ENCODE measurements at regions not wholly inside any gene's neighbourhood (a gene's known extent, or its start where the extent isn't known, plus 50 kb on each side); places are given as distances from the start of the nearest gene placed in this dataset.

DNA sequence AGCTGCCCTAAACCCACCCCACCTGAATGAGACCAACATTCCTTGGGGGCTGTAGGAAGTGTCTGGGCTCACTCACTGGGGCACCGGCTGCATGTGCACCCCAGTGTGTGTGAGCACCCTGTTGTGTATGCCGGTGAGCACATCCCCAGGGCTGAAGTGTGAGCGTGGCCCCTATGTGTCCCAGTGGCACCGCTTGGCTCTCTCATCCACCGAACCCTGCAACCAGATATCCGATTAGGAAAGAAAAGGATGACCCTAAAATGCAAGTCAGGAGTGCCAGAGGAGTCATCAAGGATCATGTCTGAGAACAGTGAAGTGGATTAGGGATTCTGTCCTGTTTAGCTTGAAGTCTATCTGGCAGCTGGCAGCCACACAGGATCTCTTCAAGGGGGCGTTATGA lies 84.0 kb upstream of the ALDH1L1 start:
- Histone ChIP-seq H3K27me3 (no peaks in the 10 kb centered on the region), H3K27ac (peak overlapping the region in 3 of 4 donors; percentile 93 to 96 (median 96)), H3K36me3 (no peaks in the 10 kb centered on the region), H3K9me3 (no peaks in the 10 kb centered on the region), H3K4me3 (no peak overlapping the region), H3K4me1 (peaks cover 0 to 72% (median 24%) of the 10 kb centered on the region in 3 donors)
- WGBS, 2 donors (ENCODE audit: low coverage in 1 of 2): 40 to 80% methylated on average over 1 of the region's 7 CpGs
- TF ChIP-seq POLR2AphosphoS5 (IDR thresholded peaks at IDR 0.05) (no peak), POLR2A (IDR thresholded peaks at IDR 0.05) (no peak), EP300 (IDR thresholded peaks at IDR 0.05) (no peak)
- TF ChIP-seq, protein P1, sequence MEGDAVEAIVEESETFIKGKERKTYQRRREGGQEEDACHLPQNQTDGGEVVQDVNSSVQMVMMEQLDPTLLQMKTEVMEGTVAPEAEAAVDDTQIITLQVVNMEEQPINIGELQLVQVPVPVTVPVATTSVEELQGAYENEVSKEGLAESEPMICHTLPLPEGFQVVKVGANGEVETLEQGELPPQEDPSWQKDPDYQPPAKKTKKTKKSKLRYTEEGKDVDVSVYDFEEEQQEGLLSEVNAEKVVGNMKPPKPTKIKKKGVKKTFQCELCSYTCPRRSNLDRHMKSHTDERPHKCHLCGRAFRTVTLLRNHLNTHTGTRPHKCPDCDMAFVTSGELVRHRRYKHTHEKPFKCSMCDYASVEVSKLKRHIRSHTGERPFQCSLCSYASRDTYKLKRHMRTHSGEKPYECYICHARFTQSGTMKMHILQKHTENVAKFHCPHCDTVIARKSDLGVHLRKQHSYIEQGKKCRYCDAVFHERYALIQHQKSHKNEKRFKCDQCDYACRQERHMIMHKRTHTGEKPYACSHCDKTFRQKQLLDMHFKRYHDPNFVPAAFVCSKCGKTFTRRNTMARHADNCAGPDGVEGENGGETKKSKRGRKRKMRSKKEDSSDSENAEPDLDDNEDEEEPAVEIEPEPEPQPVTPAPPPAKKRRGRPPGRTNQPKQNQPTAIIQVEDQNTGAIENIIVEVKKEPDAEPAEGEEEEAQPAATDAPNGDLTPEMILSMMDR (IDR thresholded peaks at IDR 0.05): no peak
- ATAC-seq: no peak

DNA sequence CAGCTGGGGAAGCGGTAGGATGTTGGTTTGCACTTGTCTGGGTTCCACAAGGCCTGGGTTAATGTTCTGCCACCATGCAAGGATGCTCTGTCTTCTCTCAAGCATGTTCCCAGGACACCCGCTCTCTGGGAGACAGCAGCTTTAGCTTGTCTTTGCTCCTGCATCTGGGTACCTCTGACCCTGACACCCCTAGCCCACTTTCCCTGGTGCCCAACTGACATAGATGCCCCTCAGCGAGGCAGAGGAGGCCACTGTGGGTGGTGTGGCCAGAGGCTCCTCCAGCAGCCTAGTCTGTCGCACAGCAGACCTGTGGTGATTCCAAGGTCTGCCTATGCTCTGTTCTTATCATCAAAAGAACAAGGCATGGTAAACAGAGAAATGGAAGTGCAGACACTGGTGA lies 83.6 kb upstream of the ALDH1L1 start:
- H3K4me1 ChIP-seq: peaks cover 0 to 70% (median 19%) of the 10 kb centered on the region in 3 donors
- TF ChIP-seq, protein P1 (IDR thresholded peaks at IDR 0.05): no peak
- TF ChIP-seq POLR2A (IDR thresholded peaks at IDR 0.05) (no peak), EP300 (IDR thresholded peaks at IDR 0.05) (no peak), POLR2AphosphoS5 (IDR thresholded peaks at IDR 0.05) (no peak)
- no peaks in the 10 kb centered on the region for H3K27me3 ChIP-seq
- no peak for ATAC-seq
- H3K27ac ChIP-seq: peak overlapping the region in 3 of 4 donors; percentile 93 to 96 (median 96)
- WGBS, 2 donors (ENCODE audit: low coverage in 1 of 2): 70% methylated on average over 2 of the region's 4 CpGs; no CpG with 5 or more reads in 1 of the 2 donors
- H3K36me3 ChIP-seq: no peaks in the 10 kb centered on the region
- H3K9me3 ChIP-seq: no peaks in the 10 kb centered on the region
- no peak overlapping the region for H3K4me3 ChIP-seq

DNA sequence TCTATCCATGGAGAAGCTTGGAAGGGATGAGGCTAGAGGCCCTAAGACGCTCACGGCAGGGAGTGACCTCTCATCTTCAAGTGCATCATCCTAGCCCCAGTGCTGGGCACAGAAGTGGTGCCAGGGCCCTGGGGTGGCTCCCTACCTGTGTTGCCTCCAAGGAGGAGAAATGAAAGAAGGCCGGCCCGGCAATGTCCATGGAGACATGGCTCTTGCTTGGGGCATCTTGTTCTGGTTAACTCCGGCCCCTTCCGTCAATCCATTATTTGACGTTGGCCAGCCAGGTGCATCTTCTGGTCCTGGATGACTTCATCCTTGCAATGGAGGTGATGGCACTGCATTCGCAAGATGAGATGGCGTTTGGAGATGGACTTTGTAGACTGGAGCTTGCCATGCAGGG lies 83.2 kb upstream of the ALDH1L1 start:
- WGBS, 2 donors (ENCODE audit: low coverage in 1 of 2): 100% methylated on average over 1 of the region's 9 CpGs
- H3K4me3 ChIP-seq: no peak overlapping the region

DNA sequence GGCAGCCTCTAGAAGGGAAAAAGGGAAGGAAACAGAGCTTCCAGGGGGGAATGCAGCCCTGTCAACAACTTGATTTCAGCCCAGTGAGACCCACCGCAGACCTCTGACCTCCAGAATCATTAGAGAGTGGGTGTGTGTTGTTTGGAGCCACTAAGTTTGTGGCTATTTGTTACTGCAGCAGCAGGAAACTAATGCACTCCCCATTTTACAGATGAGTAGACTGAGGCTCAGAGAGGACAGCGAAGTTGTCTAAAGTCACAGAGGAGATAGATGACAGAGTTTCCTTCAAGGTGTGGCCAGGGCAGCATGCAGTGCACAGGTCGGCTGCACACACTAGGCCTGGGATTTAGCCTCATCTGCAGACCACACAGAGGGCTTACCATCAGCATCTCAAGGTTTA lies 81.8 kb upstream of the ALDH1L1 start:
- Histone ChIP-seq H3K27me3 (no peaks in the 10 kb centered on the region), H3K36me3 (no peaks in the 10 kb centered on the region), H3K4me1 (peaks cover 0 to 53% (median 12%) of the 10 kb centered on the region in 3 donors), H3K9me3 (no peaks in the 10 kb centered on the region), H3K4me3 (no peak overlapping the region), H3K27ac (peak overlapping the region in 1 of 4 donors; percentile 82)
- 77 to 100% methylated on average over 1 of the region's 3 CpGs for WGBS, 2 donors (ENCODE audit: low coverage in 1 of 2)
- TF ChIP-seq POLR2AphosphoS5 (IDR thresholded peaks at IDR 0.05): no peak
- no peak for TF ChIP-seq POLR2A (IDR thresholded peaks at IDR 0.05)
- no peak for TF ChIP-seq EP300 (IDR thresholded peaks at IDR 0.05)
- TF ChIP-seq, protein P1 (IDR thresholded peaks at IDR 0.05): no peak
- ATAC-seq: no peak

More for the DNA sequence above, 83.2 kb upstream of the ALDH1L1 start:
- no peak for ATAC-seq
- Histone ChIP-seq H3K27me3 (no peaks in the 10 kb centered on the region), H3K9me3 (no peaks in the 10 kb centered on the region), H3K27ac (peak overlapping the region in 1 of 4 donors; percentile 96), H3K4me1 (peaks cover 0 to 66% (median 17%) of the 10 kb centered on the region in 3 donors), H3K36me3 (no peaks in the 10 kb centered on the region)
- no peak for TF ChIP-seq POLR2AphosphoS5 (IDR thresholded peaks at IDR 0.05)

DNA sequence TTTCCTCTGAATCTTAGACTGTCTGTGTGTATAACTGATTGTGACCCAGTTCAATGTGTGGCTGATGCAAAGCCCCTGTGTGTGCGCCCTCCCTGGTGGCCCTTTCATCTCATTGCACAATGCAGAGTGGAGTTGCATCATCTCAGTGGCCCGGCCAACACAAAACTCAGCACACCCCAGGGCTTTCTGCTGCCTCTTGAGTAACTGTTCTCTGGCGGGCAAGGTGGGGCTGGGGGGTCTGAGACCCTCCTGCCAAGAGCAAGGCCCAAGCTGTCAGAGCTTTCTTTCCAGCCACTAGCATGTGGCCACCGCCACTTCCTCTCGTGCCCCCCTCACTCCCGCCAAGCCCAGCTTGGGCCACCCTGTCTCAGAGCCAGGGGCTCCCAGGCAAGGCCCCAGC lies 80.7 kb upstream of the ALDH1L1 start:
- Histone ChIP-seq H3K4me3 (no peak overlapping the region), H3K9me3 (no peaks in the 10 kb centered on the region), H3K4me1 (peaks cover 0 to 41% (median 3%) of the 10 kb centered on the region in 3 donors), H3K27me3 (no peaks in the 10 kb centered on the region), H3K36me3 (no peaks in the 10 kb centered on the region), H3K27ac (peak overlapping the region; percentile 29 to 82 (median 61))
- 45% methylated on average over 1 of the region's 6 CpGs; no CpG with 5 or more reads in 1 of the 2 donors for WGBS, 2 donors (ENCODE audit: low coverage in 1 of 2)
- ATAC-seq: peak; percentile 86
- TF ChIP-seq POLR2A (IDR thresholded peaks at IDR 0.05): no peak
- TF ChIP-seq EP300 (IDR thresholded peaks at IDR 0.05): no peak
- TF ChIP-seq POLR2AphosphoS5 (IDR thresholded peaks at IDR 0.05): peak; percentile 88
- TF ChIP-seq, protein P1 (IDR thresholded peaks at IDR 0.05): peak in 3 of 4 experiments; percentile 18 to 33 (median 20)

Data from gastroesophageal sphincter (tissue), 4 donors.